GM23338 (cell line): ENCODE measurements at regions not wholly inside any gene's neighbourhood (a gene's known extent, or its start where the extent isn't known, plus 50 kb on each side); places are given as distances from the start of the nearest gene placed in this dataset.

Experiments used
- CREB1 ChIP-seq: fragments of 250-450 bp; sonication (Bioruptor Pico); IDR thresholded peaks from 2 replicates; pipeline ENCODE4 v1.5.0; 2020; ENCODE audit warnings: low read depth, mild to moderate bottlenecking, moderate library complexity
- CTCF ChIP-seq, 2 experiments: fragments of 200-600 bp in 1 of 2; sonication (generic) in 1 of 2; conservative IDR thresholded peaks; 2 replicates each; pipeline versions ENCODE4 v1.5.1 to v1.6.1; 2016 to 2017; ENCODE audit warnings: antibody characterized with exemption in 2 of 2, low read depth in 2 of 2, mild to moderate bottlenecking in 2 of 2, moderate library complexity in 1 of 2
- ETS1 ChIP-seq: IDR thresholded peaks from 2 replicates; pipeline ENCODE4 v1.6.1; 2016; ENCODE audit warnings: antibody characterized with exemption
- EZH2 ChIP-seq: fragments of 200-600 bp; sonication (generic); IDR thresholded peaks from one replicate; pipeline ENCODE4 v1.8.0; 2017; ENCODE audit warnings: antibody characterized with exemption, mild to moderate bottlenecking, low read depth; ENCODE audit not compliant: unreplicated experiment
- EZH2phosphoT487 ChIP-seq: fragments of 200-600 bp; sonication (generic); IDR thresholded peaks from one replicate; pipeline ENCODE4 v1.8.1; 2018; ENCODE audit warnings: antibody characterized with exemption; ENCODE audit not compliant: unreplicated experiment
- JUNB ChIP-seq: IDR thresholded peaks from one replicate; pipeline ENCODE4 v1.6.1; 2016; ENCODE audit warnings: antibody characterized with exemption; ENCODE audit not compliant: unreplicated experiment
- NANOG ChIP-seq: IDR thresholded peaks from 2 replicates; pipeline ENCODE4 v1.6.1; 2016; ENCODE audit warnings: antibody characterized with exemption, borderline replicate concordance
- POLR2AphosphoS5 ChIP-seq: IDR thresholded peaks from 2 replicates; pipeline ENCODE4 v1.6.1; 2016; ENCODE audit warnings: antibody characterized with exemption, low read depth
- REST ChIP-seq: IDR thresholded peaks from one replicate; pipeline ENCODE4 v1.6.1; 2018; ENCODE audit warnings: antibody characterized with exemption; ENCODE audit not compliant: unreplicated experiment
- STAT1 ChIP-seq: IDR thresholded peaks from one replicate; pipeline ENCODE4 v1.6.1; 2016; ENCODE audit warnings: antibody characterized with exemption; ENCODE audit not compliant: unreplicated experiment
- ZNF114 ChIP-seq: fragments of 250-450 bp; sonication (Bioruptor Pico); IDR thresholded peaks from 2 replicates; pipeline ENCODE4 v1.5.0; 2020; ENCODE audit warnings: mild to moderate bottlenecking, moderate library complexity
- ZNF331 ChIP-seq: fragments of 250-450 bp; sonication (Bioruptor Pico); IDR thresholded peaks from 2 replicates; pipeline ENCODE4 v1.5.0; 2020; ENCODE audit warnings: low read depth, mild to moderate bottlenecking, moderate library complexity
- ZNF462 ChIP-seq: fragments of 250-450 bp; sonication (Bioruptor Pico); IDR thresholded peaks from 2 replicates; pipeline ENCODE4 v1.5.0; 2020; ENCODE audit warnings: mild to moderate bottlenecking, moderate library complexity

GRCh38 chr14:56875104-56875675, 64.9 kb upstream of the OTX2 start:
- TF ChIP-seq CTCF (conservative IDR thresholded peaks at IDR 0.05; ENCODE audit: low read depth in 2 of 2) (no peak), REST (no peak), NANOG (no peak), EZH2 (no peak), EZH2phosphoT487 (no peak), POLR2AphosphoS5 (no peak), JUNB (no peak), ETS1 (no peak), ZNF462 (CRISPR knock-in tag) (no peak), CREB1 (CRISPR knock-in tag) (no peak), ZNF331 (no peak), STAT1 (no peak), ZNF114 (CRISPR knock-in tag) (no peak)
